ENCODE measurements at regions not wholly inside any gene's neighbourhood (a gene's known extent, or its start where the extent isn't known, plus 50 kb on each side); places are given as distances from the start of the nearest gene placed in this dataset.

- TF ChIP-seq, protein P1, sequence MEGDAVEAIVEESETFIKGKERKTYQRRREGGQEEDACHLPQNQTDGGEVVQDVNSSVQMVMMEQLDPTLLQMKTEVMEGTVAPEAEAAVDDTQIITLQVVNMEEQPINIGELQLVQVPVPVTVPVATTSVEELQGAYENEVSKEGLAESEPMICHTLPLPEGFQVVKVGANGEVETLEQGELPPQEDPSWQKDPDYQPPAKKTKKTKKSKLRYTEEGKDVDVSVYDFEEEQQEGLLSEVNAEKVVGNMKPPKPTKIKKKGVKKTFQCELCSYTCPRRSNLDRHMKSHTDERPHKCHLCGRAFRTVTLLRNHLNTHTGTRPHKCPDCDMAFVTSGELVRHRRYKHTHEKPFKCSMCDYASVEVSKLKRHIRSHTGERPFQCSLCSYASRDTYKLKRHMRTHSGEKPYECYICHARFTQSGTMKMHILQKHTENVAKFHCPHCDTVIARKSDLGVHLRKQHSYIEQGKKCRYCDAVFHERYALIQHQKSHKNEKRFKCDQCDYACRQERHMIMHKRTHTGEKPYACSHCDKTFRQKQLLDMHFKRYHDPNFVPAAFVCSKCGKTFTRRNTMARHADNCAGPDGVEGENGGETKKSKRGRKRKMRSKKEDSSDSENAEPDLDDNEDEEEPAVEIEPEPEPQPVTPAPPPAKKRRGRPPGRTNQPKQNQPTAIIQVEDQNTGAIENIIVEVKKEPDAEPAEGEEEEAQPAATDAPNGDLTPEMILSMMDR (conservative IDR thresholded peaks at IDR 0.05; ENCODE audit: low read length), result no peak
- TF ChIP-seq EZH2phosphoT487 (IDR thresholded peaks at IDR 0.05; ENCODE audit: borderline replicate concordance, low read depth, low read length), result no peak
Observed at GRCh38 chrY:20968237-20968636, 212.3 kb downstream of the RPS4Y2 start.
